ENCODE measurements at regions not wholly inside any gene's neighbourhood (a gene's known extent, or its start where the extent isn't known, plus 50 kb on each side); places are given as distances from the start of the nearest gene placed in this dataset.

GRCh38 chr3:21962456-21962855 is 211.4 kb upstream of the ZNF385D start:
- TF ChIP-seq EZH2 (IDR thresholded peaks at IDR 0.05; ENCODE audit: low read depth, low read length, severe bottlenecking) (no peak), CTCF (IDR thresholded peaks at IDR 0.05; ENCODE audit: control extremely low read depth in 1 of 3, insufficient read depth in 1 of 3, low read depth in 1 of 3, low read length in 3 of 3) (no peak), YY1 (IDR thresholded peaks at IDR 0.05; ENCODE audit: low read depth, low read length) (no peak), JUND (IDR thresholded peaks at IDR 0.05; ENCODE audit: low read length) (no peak), GTF2F1 (IDR thresholded peaks at IDR 0.05; ENCODE audit: borderline replicate concordance, low read depth, low read length) (no peak), RBBP5 (IDR thresholded peaks at IDR 0.05; ENCODE audit: borderline replicate concordance, low read depth, low read length) (no peak), MAX (IDR thresholded peaks at IDR 0.05) (no peak), POLR2A (IDR thresholded peaks at IDR 0.05; ENCODE audit: control extremely low read depth in 1 of 2, low read depth in 2 of 2, low read length in 2 of 2) (no peak), CHD2 (IDR thresholded peaks at IDR 0.05; ENCODE audit: low read length) (no peak), SP1 (IDR thresholded peaks at IDR 0.05; ENCODE audit: low read depth, low read length) (no peak), BACH1 (IDR thresholded peaks at IDR 0.05; ENCODE audit: low read length) (no peak), POLR2AphosphoS5 (IDR thresholded peaks at IDR 0.05; ENCODE audit: low read depth, low read length) (no peak), HDAC6 (IDR thresholded peaks at IDR 0.05; ENCODE audit: low read depth, low read length) (no peak), BCL11A (IDR thresholded peaks at IDR 0.05; ENCODE audit: low read depth in 2 of 2, low read length in 2 of 2) (no peak)

Data from H1 (cell line).